ENCODE measurements at regions not wholly inside any gene's neighbourhood (a gene's known extent, or its start where the extent isn't known, plus 50 kb on each side); places are given as distances from the start of the nearest gene placed in this dataset.
A peak's percentile ranks its signal among the peaks of the same experiment; 100 is the strongest.
"Not testable (repeated sequence)": the region's sequence is repeated elsewhere in the genome, so short reads cannot be mapped to it uniquely, and the experiment has no call there.

DNA sequence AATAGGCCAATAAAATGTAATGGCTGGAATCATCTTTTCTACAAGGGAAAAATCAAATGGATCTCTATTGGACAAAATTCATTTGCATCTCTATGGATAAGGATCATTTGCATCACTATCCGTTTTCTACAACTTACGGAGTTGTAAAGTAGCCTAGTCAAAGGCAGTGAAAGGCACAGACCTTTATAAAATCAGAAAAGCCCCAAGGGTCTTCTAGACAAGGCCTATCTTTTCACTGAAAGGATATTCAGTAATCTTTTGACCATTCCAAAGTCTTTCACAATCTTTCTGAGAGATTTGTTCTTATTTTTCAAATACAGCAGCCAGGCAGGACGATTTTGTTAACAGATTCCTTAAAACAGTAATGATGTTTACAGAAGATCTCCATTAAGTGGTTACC lies 119.5 kb upstream of the JADE1 start:
- no peak for DNase-seq (ENCODE audit: low read depth, low spot score)
- H3K27ac ChIP-seq = no peak overlapping the region

DNA sequence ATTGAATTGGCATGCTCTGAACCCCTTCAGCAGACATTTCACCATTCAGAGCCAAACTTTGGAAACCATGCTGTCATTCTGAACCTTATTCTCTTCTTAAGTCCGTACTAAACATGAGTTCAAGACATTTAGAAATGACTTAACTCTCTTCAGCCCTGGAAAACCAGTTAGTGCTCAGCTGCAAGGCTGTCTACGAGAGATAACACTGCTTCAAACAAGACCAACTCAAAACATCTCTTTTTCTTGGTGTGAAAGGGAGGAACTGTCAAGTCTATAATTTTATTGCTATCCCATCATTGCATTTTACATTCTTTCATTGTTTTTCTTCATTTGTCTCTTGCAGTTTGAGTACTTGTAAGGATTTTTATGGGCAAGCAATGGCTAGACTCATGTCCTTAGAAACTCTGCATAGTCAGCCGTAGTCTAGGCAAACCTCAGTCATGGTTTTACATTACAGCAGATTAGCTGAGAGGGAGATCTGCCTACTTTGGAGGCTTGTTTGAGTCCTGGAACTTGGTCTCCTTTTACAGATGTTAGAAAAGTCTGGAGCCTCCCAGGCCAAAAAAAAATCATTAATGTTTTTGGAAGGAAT lies 120.6 kb upstream of the JADE1 start:
- H3K27ac ChIP-seq = no peak overlapping the region
- no peak for DNase-seq (ENCODE audit: low read depth, low spot score)

- DNase-seq (ENCODE audit: low read depth, low spot score) = no peak
- no peak overlapping the region for H3K27ac ChIP-seq
These were observed 121.3 kb upstream of the JADE1 start for GRCh38 chr4:128688033-128688721.

GRCh38 chr4:128686810-128687209 lies 122.7 kb upstream of the JADE1 start:
- DNase-seq (ENCODE audit: low read depth, low spot score) = no peak
- peak overlapping the region; percentile 33 for H3K27ac ChIP-seq

GRCh38 chr4:128686032-128686465 lies 123.5 kb upstream of the JADE1 start:
- peak overlapping the region; percentile 33 for H3K27ac ChIP-seq
- peak; percentile 26 for DNase-seq (ENCODE audit: low read depth, low spot score)

DNA sequence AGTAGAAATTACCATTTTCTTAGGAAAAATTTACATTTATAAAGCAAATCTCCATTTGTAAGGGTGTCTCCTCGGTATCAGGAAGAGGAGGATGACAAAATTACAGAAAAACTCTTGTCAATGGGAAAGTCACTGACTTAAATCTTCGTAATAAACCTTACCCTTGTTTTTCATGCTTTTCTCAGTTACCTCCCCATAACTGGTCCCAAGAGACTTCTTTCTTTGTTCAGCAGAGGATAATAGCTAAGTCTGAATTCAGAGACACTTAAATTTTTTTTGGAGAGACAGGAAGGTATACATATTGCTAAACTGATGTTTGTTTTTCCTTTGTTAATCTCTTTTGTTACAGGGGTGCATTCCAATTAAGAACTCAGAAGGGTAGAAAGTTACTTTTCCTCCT lies 125.5 kb upstream of the JADE1 start:
- no peak overlapping the region for H3K27ac ChIP-seq
- no peak for DNase-seq (ENCODE audit: low read depth, low spot score)

DNA sequence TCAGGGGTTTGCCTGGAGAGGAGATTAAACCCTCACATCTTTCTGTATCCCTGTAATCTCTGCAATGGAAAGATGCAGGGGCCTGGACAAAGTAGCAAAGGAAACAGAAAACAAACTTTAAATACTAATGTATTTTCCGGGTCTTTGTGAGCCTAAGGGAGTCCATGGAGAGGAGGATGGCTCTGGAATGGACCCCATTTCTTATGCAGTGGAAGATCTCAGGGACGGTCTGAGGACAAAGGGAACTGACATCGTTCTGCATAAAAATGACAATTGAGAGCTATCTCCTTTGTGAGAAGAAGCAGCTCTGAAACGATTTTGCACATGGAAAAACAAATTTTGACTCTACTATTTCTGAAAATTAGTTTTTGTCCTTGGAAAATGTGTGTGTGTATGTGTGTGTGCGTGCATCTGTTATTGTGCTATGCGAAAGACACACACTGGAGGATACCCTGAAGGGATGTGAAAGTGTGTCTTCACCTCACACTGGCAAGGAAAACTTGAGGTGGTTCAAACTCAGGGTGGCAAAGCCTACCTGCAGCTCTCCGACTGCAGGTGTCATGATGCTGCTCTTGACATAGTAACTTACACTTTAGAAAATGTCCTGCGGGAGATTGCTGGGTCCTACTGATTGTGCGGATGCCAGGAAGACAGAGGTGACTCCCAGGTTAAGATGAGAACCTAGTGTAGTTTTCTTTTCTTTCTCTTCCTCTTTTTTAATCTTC lies 126.4 kb upstream of the JADE1 start:
- no peak for DNase-seq (ENCODE audit: low read depth, low spot score)
- no peak overlapping the region for H3K27ac ChIP-seq

DNA sequence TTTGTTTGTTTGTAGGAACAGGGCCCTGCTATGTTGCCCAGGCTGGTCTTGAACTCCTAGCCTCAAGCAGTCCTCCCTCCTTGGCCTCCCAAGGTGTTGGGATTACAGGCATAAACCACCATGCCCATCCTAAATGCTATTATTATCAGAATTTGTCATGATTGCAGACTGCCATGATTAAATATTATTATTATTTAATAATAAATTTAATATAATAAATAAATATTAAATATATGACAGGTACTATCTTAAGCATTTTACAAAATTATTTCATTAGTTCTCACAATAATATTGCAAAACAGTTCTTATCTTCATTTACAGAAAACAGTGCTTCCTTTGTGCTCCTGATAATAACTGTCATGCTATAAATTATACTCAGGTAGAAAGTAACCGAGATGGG lies 133.4 kb upstream of the JADE1 start:
- H3K27ac ChIP-seq = no peak overlapping the region

GRCh38 chr4:128675083-128675482 lies 134.4 kb upstream of the JADE1 start:
- no peak for DNase-seq (ENCODE audit: low read depth, low spot score)
- no peak overlapping the region for H3K27ac ChIP-seq

More for the DNA sequence above, 133.4 kb upstream of the JADE1 start:
- DNase-seq (ENCODE audit: low read depth, low spot score) = no peak

GRCh38 chr4:128673159-128673558 lies 136.3 kb upstream of the JADE1 start:
- DNase-seq (ENCODE audit: low read depth, low spot score); H3K27ac ChIP-seq: not testable (repeated sequence)

GRCh38 chr4:128672596-128672995 lies 136.9 kb upstream of the JADE1 start:
- H3K27ac ChIP-seq; DNase-seq (ENCODE audit: low read depth, low spot score): not testable (repeated sequence)

GRCh38 chr4:128670513-128670912 lies 139.0 kb upstream of the JADE1 start:
- no peak overlapping the region for H3K27ac ChIP-seq
- DNase-seq (ENCODE audit: low read depth, low spot score) = no peak

DNA sequence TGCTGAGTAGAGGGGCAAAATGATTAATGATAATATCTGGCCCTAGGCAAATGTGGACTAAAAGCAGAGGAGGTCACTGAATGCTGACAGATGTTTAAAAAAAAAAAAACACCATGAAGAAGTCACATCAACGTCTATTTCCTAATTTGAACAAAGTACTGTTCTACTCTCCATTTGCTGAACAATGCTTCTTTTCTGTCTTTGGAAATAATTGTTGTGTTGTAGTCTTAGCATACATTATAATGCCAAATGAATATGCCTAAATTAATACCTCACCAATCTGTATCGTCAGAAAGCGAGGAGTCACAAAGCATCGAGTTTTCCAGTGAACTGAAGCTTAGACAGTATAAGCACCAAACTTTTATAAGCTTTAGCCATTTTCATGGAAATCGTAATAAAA lies 140.9 kb upstream of the JADE1 start:
- H3K27ac ChIP-seq = no peak overlapping the region
- DNase-seq (ENCODE audit: low read depth, low spot score) = no peak

DNA sequence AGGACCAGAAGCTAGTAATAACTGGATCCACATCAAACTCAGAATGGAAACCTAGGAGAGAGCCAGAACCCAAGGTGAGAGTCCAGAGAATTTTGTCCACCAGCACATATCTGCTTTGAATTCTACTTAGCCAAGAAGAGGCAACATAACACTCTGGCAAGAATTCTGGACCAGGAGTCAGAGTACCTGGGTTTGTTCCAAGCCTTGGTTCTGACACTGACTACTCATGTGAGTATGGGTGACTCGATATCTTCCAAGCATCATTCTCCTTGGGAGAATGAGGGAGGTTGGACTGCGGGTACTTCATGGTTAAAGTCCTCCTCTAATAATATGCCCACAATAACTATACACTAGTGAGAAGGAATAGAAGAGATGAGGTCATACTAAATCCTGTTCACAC lies 144.0 kb upstream of the JADE1 start:
- H3K27ac ChIP-seq = no peak overlapping the region
- no peak for DNase-seq (ENCODE audit: low read depth, low spot score)

GRCh38 chr4:128663325-128663724 lies 146.2 kb upstream of the JADE1 start:
- H3K27ac ChIP-seq = no peak overlapping the region
- DNase-seq (ENCODE audit: low read depth, low spot score) = peak; percentile 6

DNA sequence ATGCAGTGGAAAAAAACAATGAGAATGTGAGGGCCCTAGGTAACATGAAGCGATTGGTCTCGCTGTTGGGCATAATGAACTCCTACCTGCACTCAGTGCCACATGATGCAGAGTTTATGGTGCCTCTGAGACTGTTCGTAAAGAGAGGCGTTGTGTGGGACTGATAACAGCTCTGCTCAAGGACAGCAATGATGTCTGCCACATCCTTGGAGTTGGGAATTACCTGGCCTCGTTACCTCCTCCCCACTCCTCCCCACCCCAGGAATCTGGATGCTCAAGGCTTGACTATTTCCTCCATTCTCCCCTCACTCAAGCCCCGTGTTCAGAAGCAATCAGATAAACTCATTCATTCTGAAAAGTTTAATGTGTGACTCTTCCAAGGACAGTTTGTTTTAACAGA lies 148.0 kb upstream of the JADE1 start:
- no peak for DNase-seq (ENCODE audit: low read depth, low spot score)
- no peak overlapping the region for H3K27ac ChIP-seq

DNA sequence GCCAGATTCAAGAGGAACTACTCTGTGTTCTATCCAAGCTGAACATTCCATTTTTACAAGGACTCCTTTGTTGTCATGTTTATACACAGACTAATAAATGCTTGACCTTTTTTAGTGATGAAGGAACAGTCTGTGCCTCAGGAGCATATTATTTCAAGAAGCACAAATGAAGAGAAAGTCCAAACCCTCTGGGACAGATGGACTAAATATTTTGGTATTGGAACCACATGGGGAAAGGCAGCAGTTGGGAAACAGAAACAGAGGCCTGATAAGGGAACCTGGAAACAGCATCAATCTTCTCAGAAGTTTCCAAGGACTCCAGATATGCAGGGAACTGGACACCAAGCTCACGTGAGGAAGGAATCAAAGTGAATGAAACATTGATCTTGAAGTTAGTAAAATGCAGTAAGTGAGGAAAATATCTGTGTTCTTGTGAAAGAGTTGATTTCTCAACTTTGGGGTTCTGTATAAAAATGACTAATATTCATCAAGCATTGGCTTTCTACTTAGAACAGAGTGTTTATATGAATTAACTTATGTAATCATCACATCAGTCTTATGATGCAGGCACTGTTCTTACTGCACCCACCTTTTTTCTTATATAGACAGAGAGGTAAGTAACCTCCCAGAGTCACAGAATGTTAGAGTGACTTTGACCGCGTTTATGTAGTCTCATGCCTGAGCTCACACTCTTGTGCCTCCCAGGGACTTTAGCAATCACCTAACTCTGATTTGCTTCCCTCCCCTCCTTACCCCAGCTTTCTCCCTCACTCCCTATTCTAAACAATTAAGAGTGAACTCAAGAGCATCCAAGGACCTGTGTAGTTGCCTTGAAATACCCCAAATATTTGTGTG lies 148.9 kb upstream of the JADE1 start:
- no peak for DNase-seq (ENCODE audit: low read depth, low spot score)
- H3K27ac ChIP-seq = no peak overlapping the region

DNA sequence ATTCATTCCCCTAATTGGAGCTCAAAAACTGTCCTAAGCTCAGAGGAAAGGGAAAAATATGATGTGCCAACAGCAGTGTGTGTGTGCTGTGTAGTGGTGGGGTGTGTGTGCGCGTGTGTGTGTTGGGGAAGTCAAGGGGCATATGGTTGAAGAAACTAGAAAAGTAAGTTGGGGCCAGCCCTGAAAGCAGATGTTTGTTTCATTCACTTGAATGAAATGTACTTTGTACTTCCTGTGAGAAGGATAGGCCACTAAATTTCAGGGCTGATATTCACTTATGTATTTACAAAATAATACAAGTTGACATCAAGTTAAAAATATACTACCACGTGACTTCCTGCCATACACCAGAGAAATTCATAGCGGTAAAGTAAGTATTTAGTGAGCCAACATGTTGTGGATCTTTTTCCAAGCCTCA lies 151.3 kb upstream of the JADE1 start:
- DNase-seq (ENCODE audit: low read depth, low spot score) = no peak
- no peak overlapping the region for H3K27ac ChIP-seq

DNA sequence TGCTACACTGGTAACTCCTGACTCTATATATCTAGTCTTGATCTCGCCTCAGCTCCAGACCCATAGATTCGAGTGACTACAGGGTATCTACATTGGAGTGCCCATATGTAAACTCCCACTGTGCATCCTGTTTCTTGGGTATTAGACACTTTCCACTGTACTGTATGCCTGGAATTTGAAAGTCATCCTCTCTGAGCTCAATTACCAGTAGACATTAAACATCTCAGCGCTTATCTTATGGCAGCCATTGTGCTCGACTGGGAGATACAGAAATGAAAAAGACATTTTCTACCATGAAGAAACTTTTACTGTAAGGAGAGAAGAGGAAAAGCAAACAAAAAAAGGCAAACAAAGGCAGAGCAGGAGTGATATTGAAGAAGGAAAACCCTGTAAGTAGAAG lies 151.9 kb upstream of the JADE1 start:
- H3K27ac ChIP-seq = no peak overlapping the region
- DNase-seq (ENCODE audit: low read depth, low spot score) = no peak

- no peak overlapping the region for H3K27ac ChIP-seq
- no peak for DNase-seq (ENCODE audit: low read depth, low spot score)
These were observed 155.0 kb upstream of the JADE1 start for GRCh38 chr4:128654465-128654864.
